C4-2B (cell line): ENCODE measurements at regions not wholly inside any gene's neighbourhood (a gene's known extent, or its start where the extent isn't known, plus 50 kb on each side); places are given as distances from the start of the nearest gene placed in this dataset.

Source experiments
- ZFX ChIP-seq: fragments of 450-650 bp; IDR thresholded peaks from 2 replicates; pipeline ENCODE4 v1.6.1; 2017
- TF ChIP-seq, protein P1 (sequence below): fragments of 450-650 bp; conservative IDR thresholded peaks from 2 replicates; pipeline ENCODE4 v1.5.1; 2017; ENCODE audit warnings: mild to moderate bottlenecking

GRCh38 chr22:27499121-27499520 lies 302.4 kb downstream of the MN1 start:
- TF ChIP-seq, protein P1, sequence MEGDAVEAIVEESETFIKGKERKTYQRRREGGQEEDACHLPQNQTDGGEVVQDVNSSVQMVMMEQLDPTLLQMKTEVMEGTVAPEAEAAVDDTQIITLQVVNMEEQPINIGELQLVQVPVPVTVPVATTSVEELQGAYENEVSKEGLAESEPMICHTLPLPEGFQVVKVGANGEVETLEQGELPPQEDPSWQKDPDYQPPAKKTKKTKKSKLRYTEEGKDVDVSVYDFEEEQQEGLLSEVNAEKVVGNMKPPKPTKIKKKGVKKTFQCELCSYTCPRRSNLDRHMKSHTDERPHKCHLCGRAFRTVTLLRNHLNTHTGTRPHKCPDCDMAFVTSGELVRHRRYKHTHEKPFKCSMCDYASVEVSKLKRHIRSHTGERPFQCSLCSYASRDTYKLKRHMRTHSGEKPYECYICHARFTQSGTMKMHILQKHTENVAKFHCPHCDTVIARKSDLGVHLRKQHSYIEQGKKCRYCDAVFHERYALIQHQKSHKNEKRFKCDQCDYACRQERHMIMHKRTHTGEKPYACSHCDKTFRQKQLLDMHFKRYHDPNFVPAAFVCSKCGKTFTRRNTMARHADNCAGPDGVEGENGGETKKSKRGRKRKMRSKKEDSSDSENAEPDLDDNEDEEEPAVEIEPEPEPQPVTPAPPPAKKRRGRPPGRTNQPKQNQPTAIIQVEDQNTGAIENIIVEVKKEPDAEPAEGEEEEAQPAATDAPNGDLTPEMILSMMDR: no peak
- no peak for TF ChIP-seq ZFX
